T-helper 1 cell (primary cell): ENCODE measurements at regions not wholly inside any gene's neighbourhood (a gene's known extent, or its start where the extent isn't known, plus 50 kb on each side); places are given as distances from the start of the nearest gene placed in this dataset.
"Not testable (repeated sequence)": the region's sequence is repeated elsewhere in the genome, so short reads cannot be mapped to it uniquely, and the experiment has no call there.

Experiments
- DNase-seq, 5 donors: peaks; one replicate each; pipeline ENCODE4 v3.0.0-alpha.2; 2012 to 2020

DNA sequence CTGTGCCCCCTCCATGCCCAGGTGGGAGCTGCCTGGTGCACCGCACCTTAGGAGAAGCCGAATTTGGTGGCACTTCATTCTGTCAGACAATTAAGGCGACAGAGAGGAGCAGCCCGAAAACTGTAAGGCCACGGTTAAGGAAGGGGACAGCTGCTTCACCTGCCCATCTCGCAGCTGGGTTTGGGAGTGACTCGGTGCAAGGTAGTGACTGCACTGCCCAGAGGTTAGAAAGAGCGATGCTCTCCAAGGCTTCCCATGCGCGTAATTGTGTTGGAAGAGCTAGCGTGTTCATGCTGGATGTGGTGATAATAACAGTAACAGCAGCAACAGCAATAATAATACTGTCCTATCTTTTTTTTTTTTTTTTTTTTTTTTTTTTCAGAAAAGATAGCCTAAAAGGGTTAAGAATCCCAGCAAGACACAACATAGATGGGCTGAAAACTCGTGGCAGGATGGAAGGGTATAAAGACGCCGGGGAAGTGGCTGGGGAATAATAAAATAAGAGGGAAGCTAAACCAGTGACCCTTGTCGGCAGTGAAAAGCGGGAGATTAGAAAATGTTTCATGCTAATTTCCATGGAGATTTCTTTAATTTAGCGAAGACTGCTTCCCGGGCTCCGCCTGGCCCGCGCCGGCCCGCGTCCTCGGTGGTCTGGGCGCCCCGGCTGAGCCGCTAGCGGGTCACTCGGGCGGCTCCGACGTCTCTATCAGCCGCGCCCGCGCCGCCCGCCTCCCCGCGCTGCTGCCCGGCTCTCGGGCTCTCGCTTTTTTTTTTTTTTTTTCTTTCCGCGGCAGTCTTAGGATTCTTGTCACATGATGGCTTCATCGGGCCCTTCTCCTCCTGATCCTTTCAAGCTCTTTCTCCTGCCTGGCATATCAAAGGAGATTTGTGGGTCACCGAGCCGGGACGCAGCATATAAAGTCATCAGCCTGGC lies 617.1 kb downstream of the NR2F2 start:
- no peak for DNase-seq

DNA sequence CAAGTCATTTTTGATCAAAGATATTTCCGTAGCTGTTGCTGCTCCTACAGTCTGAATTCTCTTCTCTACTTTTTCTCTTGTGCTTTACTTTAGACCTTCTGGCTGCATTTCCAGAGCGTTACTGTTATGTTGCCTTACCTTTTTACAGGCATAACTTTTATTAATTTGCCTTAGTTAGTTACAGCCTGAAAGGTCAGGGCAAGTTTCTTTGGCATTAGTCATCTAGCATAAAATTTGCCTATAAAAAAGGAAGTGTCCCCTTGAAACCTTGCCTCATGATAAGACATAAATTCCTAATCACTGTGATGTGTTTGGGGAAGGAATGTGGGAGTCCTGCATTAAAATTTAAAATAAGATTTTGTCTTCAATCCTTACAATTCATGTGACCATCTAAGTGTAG lies 618.5 kb downstream of the NR2F2 start:
- DNase-seq = no peak

DNA sequence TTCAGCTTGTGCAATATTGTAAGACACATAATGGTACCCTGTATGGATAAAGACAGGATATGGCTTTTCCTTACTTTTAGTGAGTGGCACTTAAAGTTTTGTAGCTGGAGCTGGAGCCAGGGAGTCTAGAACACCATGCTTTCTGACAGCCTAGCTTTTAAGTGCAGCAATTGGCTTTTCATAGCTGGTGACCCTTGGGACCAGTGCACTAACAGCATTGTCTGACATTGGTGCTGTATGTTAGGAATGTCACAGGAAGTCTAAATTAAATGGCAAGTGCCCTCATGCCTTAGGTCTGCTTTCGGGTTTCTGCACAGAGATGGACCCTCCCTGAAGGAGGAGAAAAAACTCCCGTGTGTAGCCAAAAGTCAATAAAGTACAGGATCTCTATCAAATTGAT lies 628.2 kb downstream of the NR2F2 start:
- DNase-seq = no peak

DNA sequence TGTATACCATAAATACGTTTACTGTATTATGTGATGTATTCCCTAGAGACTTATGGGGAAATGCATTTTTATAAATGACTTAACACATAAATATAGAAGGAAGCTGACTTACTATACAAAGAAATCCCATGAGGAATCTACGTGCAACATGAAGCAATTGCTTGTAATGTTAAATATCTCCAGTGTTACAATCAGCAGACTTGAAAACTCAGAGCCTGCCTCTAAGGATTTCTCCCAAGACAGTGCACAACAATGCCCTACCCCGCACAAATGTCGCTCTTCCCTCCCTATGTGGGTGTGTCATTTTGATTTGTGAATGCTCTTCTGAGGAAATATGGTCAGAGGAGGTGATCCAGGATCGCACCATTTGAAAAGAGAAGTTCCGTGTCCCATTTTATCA lies 629.0 kb downstream of the NR2F2 start:
- DNase-seq = no peak

DNA sequence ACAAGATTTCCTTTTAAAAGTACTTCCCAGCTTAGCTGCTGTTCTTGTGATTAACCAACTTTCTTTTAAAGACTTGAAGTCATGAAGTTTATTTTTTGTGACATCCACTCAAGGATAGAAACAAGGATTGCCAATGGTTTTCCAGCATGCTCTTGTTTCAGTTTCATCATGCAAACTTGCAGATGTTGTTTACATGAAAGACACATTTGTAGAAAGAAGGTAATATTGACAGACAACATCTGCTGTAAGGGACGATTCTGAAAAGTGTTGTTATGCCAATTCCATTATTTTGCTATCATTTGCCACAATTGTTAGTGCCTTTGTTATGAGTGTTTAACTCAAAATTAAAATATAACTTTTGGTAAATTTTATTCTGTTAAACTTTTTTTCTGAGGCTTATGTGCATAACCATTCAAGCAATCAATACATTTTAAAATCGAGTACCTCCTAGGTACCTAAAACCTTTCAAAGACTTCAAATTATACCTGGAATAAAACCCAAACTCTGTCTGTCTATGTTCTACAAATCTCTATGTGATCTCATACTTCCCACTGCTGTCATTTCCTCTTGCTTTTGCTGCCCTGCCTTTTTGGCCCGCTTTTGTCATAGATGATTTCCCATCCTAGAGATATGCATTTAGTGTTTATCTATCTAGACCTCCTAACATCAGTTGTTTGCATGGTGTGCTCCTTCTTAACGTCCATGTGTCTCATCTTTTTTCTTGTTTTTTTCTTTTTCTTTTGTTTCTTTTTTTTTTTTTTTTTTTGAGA lies 630.4 kb downstream of the NR2F2 start:
- no peak for DNase-seq

DNA sequence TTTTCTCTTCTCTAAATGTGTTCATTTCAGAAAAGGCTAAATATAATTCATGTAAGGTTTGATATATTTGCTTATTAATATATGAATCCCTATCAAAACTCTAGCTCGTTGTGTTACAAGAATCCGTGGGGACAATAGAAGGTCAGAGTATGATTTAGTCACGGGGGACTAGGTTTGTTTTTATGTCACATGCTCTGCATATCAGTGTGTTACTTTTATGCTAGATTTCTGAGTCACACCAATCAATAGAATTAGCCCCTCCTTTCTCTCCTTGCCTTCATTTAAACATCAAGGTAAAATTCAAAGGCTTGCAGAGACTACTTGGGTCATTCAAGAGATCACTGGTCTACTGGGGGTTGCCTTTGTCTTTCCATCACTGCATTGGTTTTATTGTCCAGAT lies 636.1 kb downstream of the NR2F2 start:
- DNase-seq = no peak

DNA sequence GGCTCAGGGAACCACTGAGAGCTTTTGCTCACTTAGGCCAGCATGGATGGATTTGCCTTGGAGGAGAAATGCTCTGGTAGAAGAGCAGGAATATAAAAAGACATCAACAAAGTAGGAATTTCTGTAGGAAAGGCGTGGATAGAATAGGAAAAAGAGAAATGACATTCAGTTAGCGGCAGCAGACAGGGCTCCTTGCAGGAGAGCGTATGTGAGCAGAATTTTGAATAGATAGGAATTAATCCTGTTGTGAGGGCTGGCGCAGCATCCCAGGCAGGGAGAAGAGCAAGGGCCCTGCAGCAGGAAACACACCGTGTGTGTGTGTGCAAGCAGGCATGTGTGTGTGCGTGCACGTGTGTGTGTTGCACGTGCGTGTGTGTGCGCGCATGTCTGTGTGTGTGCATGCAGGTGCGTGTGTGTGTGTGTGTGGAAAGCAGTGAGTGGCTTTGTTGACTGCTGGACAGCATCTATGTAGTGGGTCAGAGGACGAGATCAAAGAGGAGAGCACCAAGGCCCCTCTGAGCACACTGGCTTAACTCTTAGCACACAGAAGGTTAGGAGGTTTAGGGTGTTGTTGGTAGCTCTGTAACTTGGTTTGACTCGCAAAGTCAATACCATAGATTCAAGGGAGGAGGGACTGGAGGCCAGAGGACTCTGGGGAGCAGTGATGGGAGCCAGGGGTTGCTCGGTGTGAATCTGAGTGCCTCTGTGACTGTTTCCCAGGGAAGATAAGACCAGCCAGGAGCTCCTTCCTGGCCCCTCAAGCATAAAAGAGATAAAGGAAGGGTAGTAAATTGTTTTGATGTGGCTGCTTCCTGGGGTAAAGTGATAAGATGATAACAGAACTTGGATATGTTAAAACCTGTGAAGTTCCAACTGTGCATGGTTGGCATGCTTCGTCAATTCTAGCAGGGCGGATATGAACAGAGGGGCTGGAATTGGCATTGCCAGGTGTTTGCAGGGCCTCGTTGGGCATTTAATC lies 639.5 kb downstream of the NR2F2 start:
- DNase-seq = no peak

DNA sequence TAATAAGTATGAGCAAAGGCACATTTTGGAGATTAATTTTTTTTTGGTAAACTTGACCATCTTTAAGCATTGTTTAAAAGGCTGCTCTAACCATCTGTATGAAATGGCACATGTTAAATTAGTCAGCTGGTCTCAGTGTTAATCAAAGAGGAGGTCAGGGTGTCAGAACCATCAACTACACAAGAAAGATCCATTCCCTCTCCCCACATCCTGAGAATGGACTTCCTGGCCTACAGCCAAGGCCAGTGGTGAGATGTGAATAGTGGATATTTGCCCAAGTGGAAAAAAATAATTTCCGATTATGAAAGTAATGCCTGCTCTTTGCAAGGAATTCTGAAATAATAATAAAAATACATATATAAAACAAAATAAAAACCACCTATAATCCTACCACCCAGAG lies 641.7 kb downstream of the NR2F2 start:
- DNase-seq = no peak

DNA sequence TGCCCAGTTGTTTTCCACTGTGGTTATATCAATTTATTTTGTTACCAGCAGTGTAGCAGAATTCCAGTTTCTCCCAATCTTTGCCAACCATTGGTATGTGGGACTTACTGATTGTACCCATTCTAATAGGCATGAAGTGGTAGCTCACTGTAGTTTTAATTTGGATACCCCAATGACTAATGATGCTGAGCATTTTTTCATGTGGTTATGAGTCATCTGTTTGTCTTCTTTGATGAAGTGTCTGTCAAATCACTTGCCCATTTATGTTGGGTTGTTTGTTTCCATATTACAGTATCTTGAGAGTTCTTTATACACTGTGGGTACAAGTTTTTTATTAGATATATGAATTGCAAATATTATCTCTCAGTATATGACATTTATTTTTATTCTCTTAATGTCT lies 644.3 kb downstream of the NR2F2 start:
- no peak for DNase-seq

DNA sequence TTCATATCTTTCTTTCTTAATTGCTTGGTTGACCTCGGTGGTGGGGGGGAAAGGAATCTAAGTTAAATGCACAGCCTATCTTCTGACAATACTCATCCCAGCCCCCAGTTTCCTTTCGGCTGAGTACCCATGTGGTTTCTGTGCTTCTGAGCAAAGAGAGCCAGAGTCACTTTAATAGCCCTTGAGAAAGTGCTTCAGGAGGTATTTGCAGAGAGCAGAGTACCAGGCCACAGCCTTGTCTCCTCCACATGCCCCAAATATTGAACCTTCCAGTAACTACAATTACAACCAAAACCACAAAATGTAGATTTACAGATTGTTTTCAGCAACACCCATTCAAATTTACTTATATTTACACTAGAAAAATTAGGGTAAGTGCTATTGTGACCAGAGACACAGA lies 647.4 kb downstream of the NR2F2 start:
- no peak for DNase-seq

DNA sequence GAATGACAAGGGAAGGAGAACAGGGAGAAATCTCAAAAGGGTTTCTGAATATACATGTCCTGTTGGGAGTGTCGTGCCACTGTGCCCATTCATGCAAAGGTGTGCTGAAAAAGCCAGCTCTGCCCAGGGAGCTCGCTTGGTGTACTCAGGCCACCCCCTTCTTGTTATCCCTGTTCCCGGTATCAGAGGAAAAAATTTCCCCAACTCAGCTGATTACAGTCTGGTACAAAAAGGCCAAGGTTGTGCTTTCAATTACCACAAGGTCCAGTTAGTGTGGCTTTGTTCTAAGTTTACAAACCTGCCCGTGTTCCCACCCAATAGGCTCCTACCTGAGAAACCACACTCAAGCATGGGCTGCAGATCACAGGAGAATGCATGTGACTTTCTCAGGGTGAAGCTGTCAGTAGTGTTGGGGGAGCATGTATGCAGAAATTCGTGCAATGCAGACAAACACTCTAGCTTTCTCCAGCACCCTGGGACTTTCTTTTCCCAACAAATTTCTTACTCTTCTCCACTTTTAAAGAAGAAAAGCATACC lies 648.5 kb downstream of the NR2F2 start:
- no peak for DNase-seq

DNA sequence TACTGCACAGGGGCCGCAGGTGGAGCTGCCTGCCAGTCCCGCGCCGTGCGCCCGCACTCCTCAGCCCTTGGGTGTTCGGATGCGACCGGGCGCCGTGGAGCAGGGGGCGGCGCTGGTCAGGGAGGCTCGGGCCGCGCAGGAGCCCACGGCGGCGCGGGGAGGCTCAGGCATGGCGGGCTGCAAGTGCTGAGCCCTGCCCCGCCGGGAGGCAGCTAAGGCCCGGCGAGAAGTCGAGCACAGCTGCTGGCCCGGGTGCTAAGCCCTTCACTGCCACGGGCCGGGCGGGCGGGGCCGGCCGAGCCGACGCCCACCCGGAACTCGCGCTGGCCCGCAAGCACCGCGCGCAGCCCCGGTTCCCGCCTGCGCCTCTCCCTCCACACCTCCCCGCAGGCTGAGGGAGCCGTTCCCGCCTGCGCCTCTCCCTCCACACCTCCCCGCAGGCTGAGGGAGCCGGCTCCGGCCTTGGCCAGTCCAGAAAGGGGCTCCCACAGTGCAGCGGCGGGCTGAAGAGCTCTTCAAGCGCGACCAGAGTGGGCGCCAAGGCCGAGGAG lies 653.7 kb downstream of the NR2F2 start:
- not testable (repeated sequence) for DNase-seq

DNA sequence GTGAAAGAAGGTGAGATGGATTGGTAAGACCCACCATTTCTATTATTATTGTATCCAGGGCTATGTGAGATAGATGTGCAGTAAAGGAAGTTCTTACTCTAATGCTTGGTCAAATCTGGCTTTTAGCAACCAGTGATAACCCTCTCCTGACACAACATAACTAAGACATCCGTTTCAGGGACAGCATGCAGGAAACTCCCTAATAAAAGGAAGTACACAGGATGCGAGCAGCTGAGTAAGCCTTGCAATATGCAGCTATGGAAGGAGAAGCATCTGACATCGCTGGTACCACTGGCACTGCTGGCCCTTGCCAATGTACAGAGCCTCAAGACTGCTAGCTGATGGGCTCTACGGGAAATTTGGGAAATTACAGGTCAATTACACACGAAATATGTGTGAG lies 662.3 kb downstream of the NR2F2 start:
- no peak for DNase-seq

DNA sequence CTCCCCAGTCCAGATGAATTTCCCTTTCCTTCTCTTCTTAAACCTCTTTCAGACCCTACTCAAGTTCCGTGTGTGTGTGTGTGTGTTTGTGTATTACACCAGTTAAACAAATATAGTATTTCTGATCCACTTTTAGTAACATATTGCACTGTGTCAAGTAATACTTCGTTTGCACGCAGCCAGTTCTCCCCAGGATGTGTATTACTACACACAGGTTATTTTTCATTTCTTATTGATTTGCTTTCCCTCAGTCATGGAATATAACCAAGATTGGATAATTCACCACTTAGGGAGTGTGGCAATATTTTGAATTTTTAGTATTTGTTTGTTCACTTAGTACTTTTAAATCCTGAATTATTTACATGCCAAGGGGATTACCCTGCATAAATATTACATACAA lies 667.0 kb downstream of the NR2F2 start:
- DNase-seq = no peak

DNA sequence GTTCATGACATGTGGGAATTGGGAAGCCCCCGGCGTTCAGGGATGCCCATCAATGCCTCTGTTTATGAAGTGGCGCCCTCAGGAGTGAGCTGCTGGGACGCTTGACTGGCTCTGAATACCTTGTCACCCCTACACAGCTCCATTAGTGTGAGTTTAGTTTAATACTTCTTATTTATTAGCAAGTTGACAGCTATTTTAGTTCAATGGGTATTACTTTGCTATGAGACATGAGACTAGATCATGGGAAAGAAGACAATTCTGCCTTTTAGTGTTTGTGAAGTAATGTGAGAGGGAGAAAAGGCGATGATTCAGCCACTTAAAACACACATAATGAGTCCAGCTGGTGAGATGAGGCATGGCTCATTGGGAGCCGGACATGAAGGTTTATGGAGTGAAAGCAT lies 678.5 kb downstream of the NR2F2 start:
- no peak for DNase-seq

DNA sequence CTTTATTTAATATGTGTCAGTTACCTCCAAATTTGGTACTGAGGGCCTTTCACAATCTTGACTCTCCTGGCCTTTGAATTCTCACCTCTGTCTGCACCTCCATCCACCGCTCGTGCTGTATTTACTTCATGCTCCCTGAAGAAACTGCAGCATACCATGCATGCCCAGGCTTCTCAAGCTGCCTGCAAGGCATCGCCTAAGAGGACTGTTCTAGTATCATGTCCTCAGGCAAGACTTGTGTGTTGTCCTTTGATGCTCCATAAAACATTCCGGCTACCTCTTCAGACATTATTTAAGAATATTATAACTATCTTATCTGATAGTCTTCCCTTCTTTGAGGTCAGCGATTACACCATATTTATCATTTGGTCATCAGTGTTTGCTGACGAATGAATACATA lies 682.5 kb downstream of the NR2F2 start:
- no peak for DNase-seq

DNA sequence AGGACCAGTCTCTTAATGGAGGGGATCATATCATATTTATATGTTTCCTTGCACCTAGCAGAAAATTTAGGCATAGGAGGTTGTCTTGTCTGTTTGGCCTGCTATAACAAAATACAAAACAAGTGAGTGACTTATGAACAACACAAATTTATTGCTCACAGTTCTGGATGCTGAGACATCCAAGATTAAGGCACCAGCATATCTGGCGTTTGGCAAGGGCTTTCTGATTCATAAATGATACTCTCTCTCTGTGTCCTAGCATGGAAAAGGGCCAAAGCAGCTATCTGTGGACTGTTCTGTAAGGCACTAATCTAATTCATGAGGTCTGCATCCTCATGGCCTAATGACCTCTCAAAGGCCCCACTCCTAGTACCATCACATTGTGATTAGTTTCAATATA lies 683.0 kb downstream of the NR2F2 start:
- no peak for DNase-seq

DNA sequence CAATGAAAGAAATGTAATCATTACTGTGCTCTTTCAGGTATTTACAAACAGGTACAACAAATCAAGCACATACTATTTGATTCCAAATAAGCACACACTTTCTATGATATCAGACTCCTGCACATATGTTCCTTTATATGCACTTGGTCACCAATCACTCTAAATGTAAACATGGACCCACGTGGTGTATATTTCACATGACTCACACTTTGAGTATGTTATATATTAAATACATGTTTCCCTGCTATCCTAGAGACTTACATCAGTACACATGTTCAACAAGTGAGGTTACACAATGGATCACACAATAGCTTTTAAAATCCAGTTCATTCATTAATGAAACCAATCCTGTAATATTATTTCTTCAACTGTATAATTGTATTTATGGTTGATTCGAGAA lies 683.5 kb downstream of the NR2F2 start:
- no peak for DNase-seq

DNA sequence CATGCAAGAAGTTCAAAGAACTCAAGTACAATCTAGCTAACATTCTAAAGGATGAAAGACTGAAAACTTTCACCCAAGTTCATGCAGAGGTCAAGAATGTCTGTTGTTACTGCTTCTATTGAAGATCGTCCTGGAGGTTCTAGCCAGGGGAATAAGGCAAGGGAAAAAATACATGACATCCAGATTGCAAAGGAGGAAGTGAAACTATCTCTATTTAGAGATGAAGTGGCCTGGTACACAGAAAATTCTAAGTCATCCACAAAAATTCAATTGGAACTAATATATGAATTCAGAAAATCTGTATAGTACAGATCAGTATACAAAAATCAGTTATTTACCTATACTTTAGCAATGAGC lies 693.0 kb downstream of the NR2F2 start:
- no peak for DNase-seq

DNA sequence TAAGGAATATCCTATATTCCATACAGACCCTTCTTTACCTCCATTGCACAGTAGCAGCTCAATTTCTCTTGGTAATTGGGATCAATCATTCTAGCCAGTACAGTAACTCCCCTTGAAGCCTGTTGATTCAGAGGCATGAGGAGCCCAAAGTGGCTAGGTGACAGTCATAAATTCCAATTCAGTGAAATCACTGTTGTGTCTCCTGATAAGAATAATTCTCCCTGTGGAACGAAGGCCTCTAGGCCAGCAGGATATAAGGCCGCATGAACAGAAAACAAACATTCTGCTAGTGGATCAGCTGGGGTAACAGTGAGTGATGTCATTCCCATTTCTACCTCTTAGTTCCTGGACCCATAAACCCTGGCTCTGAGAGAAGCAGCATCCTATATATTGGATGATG lies 696.3 kb downstream of the NR2F2 start:
- DNase-seq = no peak

DNA sequence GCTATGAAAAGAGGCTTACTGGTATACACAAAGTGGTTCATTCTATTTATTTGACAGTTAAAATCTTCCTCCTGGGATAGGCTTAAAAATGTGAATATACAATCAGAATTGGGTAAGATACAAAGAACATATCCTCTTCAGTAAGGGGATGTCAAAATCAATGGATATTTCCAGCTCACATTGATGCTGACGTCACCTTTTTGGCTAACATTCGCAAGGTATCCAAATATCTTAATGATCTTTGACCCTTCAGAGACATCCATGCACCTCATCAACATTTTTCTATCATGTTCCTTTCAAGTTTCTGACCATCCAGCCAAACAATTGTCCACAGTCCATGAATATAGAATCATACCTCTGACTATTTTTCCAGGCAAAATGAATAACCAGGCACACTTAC lies 697.3 kb downstream of the NR2F2 start:
- DNase-seq = no peak

DNA sequence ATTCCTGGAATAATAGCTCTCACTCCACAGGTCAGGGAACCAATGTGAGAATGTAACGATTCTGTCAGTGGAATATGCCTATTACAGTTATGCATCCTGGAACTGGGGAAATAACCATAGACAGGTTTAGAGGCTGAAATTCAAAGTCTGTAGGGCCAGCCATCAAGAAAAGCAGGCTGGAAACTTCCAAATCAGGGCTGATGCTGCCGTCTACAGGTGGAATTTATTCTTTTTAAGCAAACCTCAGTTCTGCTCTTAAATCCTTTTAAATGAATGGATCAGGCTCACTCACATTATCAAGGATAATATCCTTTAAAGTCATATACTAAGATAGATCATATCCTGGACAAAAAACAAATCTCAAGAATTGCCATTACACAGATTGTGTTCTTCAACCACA lies 699.8 kb downstream of the NR2F2 start:
- no peak for DNase-seq

DNA sequence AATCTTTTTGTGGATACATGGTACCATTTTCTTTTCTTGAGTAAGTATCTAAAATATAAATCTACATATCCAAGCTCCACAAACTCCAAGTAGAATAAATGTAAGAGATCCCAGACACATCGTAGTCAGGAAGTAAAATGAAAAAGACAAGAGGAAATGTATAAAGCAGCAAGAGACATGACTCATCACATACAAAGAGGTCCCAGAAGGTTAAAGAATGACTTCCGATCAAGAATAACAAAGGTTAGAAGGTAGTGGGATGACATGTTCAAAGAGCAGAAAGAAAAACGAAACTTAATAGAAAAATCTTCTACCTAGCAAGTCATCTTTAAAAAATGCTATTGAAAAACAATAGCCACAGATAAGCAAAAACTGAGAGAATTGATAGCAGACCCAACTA lies 705.8 kb downstream of the NR2F2 start:
- DNase-seq = no peak
